Activated T-cell treated with anti-CD3 and anti-CD28 coated beads for 24 hours (primary cell): ENCODE measurements at regions not wholly inside any gene's neighbourhood (a gene's known extent, or its start where the extent isn't known, plus 50 kb on each side); places are given as distances from the start of the nearest gene placed in this dataset.

Experiments
- DNase-seq: peaks from one replicate; pipeline ENCODE4 v3.0.0-alpha.2; 2020; ENCODE audit warnings: low read depth

- no peak for DNase-seq
Observed at GRCh38 chr2:150663143-150663542, 175.7 kb upstream of the RND3 start.

GRCh38 chr2:150656002-150656401, 168.5 kb upstream of the RND3 start:
- DNase-seq, result no peak

- no peak for DNase-seq
Observed at GRCh38 chr2:150653351-150653750, 165.9 kb upstream of the RND3 start.

- DNase-seq, result no peak
Observed at GRCh38 chr2:150647943-150648342, 160.5 kb upstream of the RND3 start.

GRCh38 chr2:150646746-150647145, 159.3 kb upstream of the RND3 start:
- no peak for DNase-seq

GRCh38 chr2:150644298-150645067, 157.0 kb upstream of the RND3 start:
- DNase-seq, result no peak

- DNase-seq, result no peak
Observed at GRCh38 chr2:150643114-150643725, 155.8 kb upstream of the RND3 start.

GRCh38 chr2:150640039-150640438, 152.6 kb upstream of the RND3 start:
- no peak for DNase-seq

- DNase-seq, result no peak
Observed at GRCh38 chr2:150639383-150639782, 151.9 kb upstream of the RND3 start.

GRCh38 chr2:150631236-150631821, 143.9 kb upstream of the RND3 start:
- DNase-seq, result no peak

- no peak for DNase-seq
Observed at GRCh38 chr2:150630587-150631235, 143.2 kb upstream of the RND3 start.

- no peak for DNase-seq
Observed at GRCh38 chr2:150627526-150627925, 140.1 kb upstream of the RND3 start.

GRCh38 chr2:150626934-150627411, 139.5 kb upstream of the RND3 start:
- DNase-seq, result no peak

- no peak for DNase-seq
Observed at GRCh38 chr2:150625741-150626140, 138.3 kb upstream of the RND3 start.

- DNase-seq, result no peak
Observed at GRCh38 chr2:150625303-150625702, 137.8 kb upstream of the RND3 start.

GRCh38 chr2:150624001-150624401, 136.5 kb upstream of the RND3 start:
- no peak for DNase-seq

- no peak for DNase-seq
Observed at GRCh38 chr2:150621526-150622213, 134.2 kb upstream of the RND3 start.

- DNase-seq, result no peak
Observed at GRCh38 chr2:150620855-150621254, 133.4 kb upstream of the RND3 start.

- DNase-seq, result no peak
Observed at GRCh38 chr2:150620416-150620815, 132.9 kb upstream of the RND3 start.

- no peak for DNase-seq
Observed at GRCh38 chr2:150619607-150620330, 132.3 kb upstream of the RND3 start.

- no peak for DNase-seq
Observed at GRCh38 chr2:150618245-150618895, 130.9 kb upstream of the RND3 start.
